A549 (cell line): ENCODE measurements at regions not wholly inside any gene's neighbourhood (a gene's known extent, or its start where the extent isn't known, plus 50 kb on each side); places are given as distances from the start of the nearest gene placed in this dataset.

Experiments used
- ATAC-seq, 2 experiments: fragments of 200-7000 bp in 1 of 2; fragments of >200 bp in 1 of 2; cut with Nextera tagmentation in 1 of 2; cut with Tn5 transposase in 1 of 2; 3 replicates each; pipeline versions ENCODE4 v1.8.0 to v1.9.1; 2018 to 2020; ENCODE audit warnings: mild to moderate bottlenecking in 1 of 2, moderate library complexity in 1 of 2
- CTCF ChIA-PET: fragments of 300-600 bp; sonication (Branson Sonifier 250); formaldehyde crosslinking; extraction: SDS; loops from one replicate; lab custom pipeline; 2021; ENCODE audit warnings: antibody characterized with exemption, inconsistent platforms; lab: Yijun Ruan, JAX
- POLR2A ChIA-PET: fragments of 350-600 bp; formaldehyde crosslinking; extraction: SDS; loops from one replicate; lab custom pipeline; 2021; ENCODE audit warnings: antibody characterized with exemption, inconsistent platforms; lab: Yijun Ruan, JAX
- DNase-seq, 2 experiments: peaks; one replicate each; pipeline versions ENCODE4 v3.0.0 to v3.0.0-alpha.2; 2011 to 2016; ENCODE audit warnings: low read depth in 1 of 2, low spot score in 1 of 2
- FAIRE-seq: peaks from 2 replicates; lab custom pipeline; 2011; peaks lifted over from hg19 to GRCh38; lab: Jason Lieb, UNC
- H3K27ac ChIP-seq, 2 experiments: fragments of >200 bp; sonication (Bioruptor Twin); formaldehyde crosslinking; 3 replicates each; pipeline ENCODE4 v1.5.1; 2016 to 2017
- H3K4me1 ChIP-seq: fragments of >200 bp; sonication (Bioruptor Twin); formaldehyde crosslinking; 3 replicates; pipeline ENCODE4 v1.6.1; 2016
- H3K4me2 ChIP-seq: fragments of >200 bp; sonication (Bioruptor Twin); formaldehyde crosslinking; 3 replicates; pipeline ENCODE4 v1.6.1; 2016
- H3K4me3 ChIP-seq: fragments of >200 bp; sonication (Bioruptor Twin); formaldehyde crosslinking; 3 replicates; pipeline ENCODE4 v1.5.1; 2016
- H3K9me3 ChIP-seq: fragments of >200 bp; sonication (Bioruptor Twin); formaldehyde crosslinking; 3 replicates; pipeline ENCODE4 v1.6.1; 2016
- BCL3 ChIP-seq: fragments of >200 bp; sonication (Bioruptor Twin); formaldehyde crosslinking; IDR thresholded peaks from 3 replicates; pipeline ENCODE4 v1.6.1; 2016
- CHD2 ChIP-seq: fragments of 150-350 bp; IDR thresholded peaks from 2 replicates; pipeline ENCODE4 v1.6.1; 2014; ENCODE audit warnings: low read length; ENCODE audit not compliant: partially characterized antibody
- EHMT2 ChIP-seq: fragments of 200-600 bp; sonication (generic); IDR thresholded peaks from 2 replicates; pipeline ENCODE4 v1.6.1; 2016; ENCODE audit warnings: antibody characterized with exemption, low read depth, mild to moderate bottlenecking, moderate library complexity
- ELK1 ChIP-seq: fragments of 150-350 bp; IDR thresholded peaks from 2 replicates; pipeline ENCODE4 v1.6.1; 2014; ENCODE audit warnings: low read depth, mild to moderate bottlenecking, low read length
- ESRRA ChIP-seq: fragments of 150-350 bp; IDR thresholded peaks from 2 replicates; pipeline ENCODE4 v1.6.1; 2014; ENCODE audit warnings: mild to moderate bottlenecking, low read length, borderline replicate concordance
- FOSL2 ChIP-seq, 2 experiments: fragments of 450-650 bp in 1 of 2; fragments of >200 bp in 1 of 2; sonication (Bioruptor Twin) in 1 of 2; formaldehyde crosslinking; IDR thresholded peaks; 2 replicates each; pipeline versions ENCODE4 v1.5.0 to v1.6.1; 2016 to 2020; ENCODE audit warnings: mild to moderate bottlenecking in 1 of 2, moderate library complexity in 1 of 2
- GATA3 ChIP-seq: IDR thresholded peaks from 2 replicates; pipeline ENCODE4 v1.6.1; 2012; ENCODE audit warnings: borderline replicate concordance
- HDAC2 ChIP-seq: fragments of 200-600 bp; sonication (generic); IDR thresholded peaks from 2 replicates; pipeline ENCODE4 v1.6.1; 2016
- HEYL ChIP-seq: fragments of 250-450 bp; sonication (Bioruptor Pico); IDR thresholded peaks from 2 replicates; pipeline ENCODE4 v1.8.0; 2021; ENCODE audit warnings: mild to moderate bottlenecking, moderate library complexity
- HMGXB4 ChIP-seq: fragments of 250-450 bp; sonication (Bioruptor Pico); IDR thresholded peaks from 2 replicates; pipeline ENCODE4 v1.5.0; 2021; ENCODE audit warnings: mild to moderate bottlenecking, moderate library complexity, borderline replicate concordance
- HOXB13 ChIP-seq: fragments of 250-450 bp; sonication (Bioruptor Pico); IDR thresholded peaks from 2 replicates; pipeline ENCODE4 v1.5.0; 2020; ENCODE audit warnings: low read depth, mild to moderate bottlenecking, moderate library complexity
- JUN ChIP-seq, 2 experiments: fragments of >200 bp; sonication (Bioruptor Twin); formaldehyde crosslinking; IDR thresholded peaks; 2 replicates in 1 of 2; 3 replicates in 1 of 2; pipeline ENCODE4 v1.6.1; 2016 to 2017
- MAFK ChIP-seq: fragments of 450-650 bp; IDR thresholded peaks from 2 replicates; pipeline ENCODE4 v1.6.1; 2014; ENCODE audit not compliant: partially characterized antibody
- MAX ChIP-seq: IDR thresholded peaks from 2 replicates; pipeline ENCODE4 v1.6.1; 2012
- NR3C1 ChIP-seq: fragments of >200 bp; sonication (Bioruptor Twin); formaldehyde crosslinking; IDR thresholded peaks from 3 replicates; pipeline ENCODE4 v1.6.1; 2017
- POLR2AphosphoS2 ChIP-seq: conservative IDR thresholded peaks from 2 replicates; pipeline ENCODE4 v1.6.1; 2012; ENCODE audit warnings: low read length, improper control_type of control experiment, inconsistent platforms
- RARB ChIP-seq: fragments of 250-450 bp; sonication (Bioruptor Pico); IDR thresholded peaks from 2 replicates; pipeline ENCODE4 v1.8.0; 2021; ENCODE audit warnings: mild to moderate bottlenecking, moderate library complexity
- REST ChIP-seq: fragments of 200-600 bp; sonication (generic); IDR thresholded peaks from 2 replicates; pipeline ENCODE4 v1.6.1; 2016; ENCODE audit warnings: antibody characterized with exemption, mild to moderate bottlenecking, moderate library complexity
- ZNF302 ChIP-seq: fragments of 250-450 bp; sonication (Bioruptor Pico); IDR thresholded peaks from 2 replicates; pipeline ENCODE4 v1.9.0; 2021; ENCODE audit warnings: inconsistent platforms, mild to moderate bottlenecking, moderate library complexity
- WGBS: methylation state at CpG from one replicate; pipeline ENCODE4 v1.1.6; 2017; ENCODE audit errors: missing lambda C conversion rate; 5-methylcytosine and 5-hydroxymethylcytosine counted together

- FAIRE-seq (no peak), ATAC-seq (no peak), DNase-seq (no peak)
- 0 out of 3 replicates have a peak, but pooled peaks cover under 1% of the 10 kb centered on the region for H3K9me3 ChIP-seq
- WGBS = 49% methylated on average over 6 of the region's 6 CpGs
- H3K4me1 ChIP-seq = peaks cover 15% of the 10 kb centered on the region
- POLR2A ChIA-PET = no interaction called here
- no peak for TF ChIP-seq ZNF302 (CRISPR knock-in tag)
- TF ChIP-seq GATA3 = no peak
- no peak for TF ChIP-seq ESRRA
- no peak for TF ChIP-seq ELK1
- TF ChIP-seq HMGXB4 = no peak
- TF ChIP-seq HOXB13 (CRISPR knock-in tag) = no peak
- no peak for TF ChIP-seq MAFK
- TF ChIP-seq NR3C1 = no peak
- TF ChIP-seq CHD2 = no peak
- no peak for TF ChIP-seq RARB (CRISPR knock-in tag)
- TF ChIP-seq MAX = no peak
- TF ChIP-seq JUN (IDR thresholded peaks at IDR 0.05) = no peak
- no peak for TF ChIP-seq EHMT2
- no peak for TF ChIP-seq FOSL2 (IDR thresholded peaks at IDR 0.05)
- TF ChIP-seq FOSL2 (CRISPR knock-in tag; IDR thresholded peaks at IDR 0.05) = no peak
- no peak for TF ChIP-seq POLR2AphosphoS2
- no peak for TF ChIP-seq REST
- TF ChIP-seq BCL3 = no peak
- no peak for TF ChIP-seq HEYL (CRISPR knock-in tag)
- no peak for TF ChIP-seq HDAC2
- H3K4me2 ChIP-seq = no peak overlapping the region
- no peak overlapping the region for H3K4me3 ChIP-seq
- H3K27ac ChIP-seq = no peak overlapping the region
- CTCF ChIA-PET = no interaction called here
Measured at GRCh38 chr12:58764100-58764953, 156.0 kb downstream of the LRIG3 start.
